ENCODE measurements at regions not wholly inside any gene's neighbourhood (a gene's known extent, or its start where the extent isn't known, plus 50 kb on each side); places are given as distances from the start of the nearest gene placed in this dataset.

DNA sequence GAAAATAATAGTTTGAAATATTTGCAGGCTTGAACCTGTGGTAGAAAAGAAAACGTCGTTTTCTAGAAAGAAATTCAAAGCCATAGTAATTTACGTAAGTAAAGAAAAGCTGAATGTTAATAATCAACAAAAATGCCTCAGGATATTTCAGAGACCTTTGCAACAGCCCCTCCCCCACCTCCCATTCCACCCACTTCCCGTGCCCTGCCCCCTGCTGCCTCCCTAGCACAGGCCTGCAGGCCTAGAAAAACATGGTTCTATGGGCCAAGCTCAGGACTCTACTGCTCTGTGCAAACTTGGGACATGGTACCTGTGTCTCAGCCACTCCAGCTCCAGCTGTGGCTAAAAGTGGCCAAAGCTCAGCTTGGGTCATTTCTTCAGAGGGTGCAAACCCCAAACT is 223.4 kb upstream of the RBMY1B start:
- no peak for DNase-seq (ENCODE audit: low read depth)

DNA sequence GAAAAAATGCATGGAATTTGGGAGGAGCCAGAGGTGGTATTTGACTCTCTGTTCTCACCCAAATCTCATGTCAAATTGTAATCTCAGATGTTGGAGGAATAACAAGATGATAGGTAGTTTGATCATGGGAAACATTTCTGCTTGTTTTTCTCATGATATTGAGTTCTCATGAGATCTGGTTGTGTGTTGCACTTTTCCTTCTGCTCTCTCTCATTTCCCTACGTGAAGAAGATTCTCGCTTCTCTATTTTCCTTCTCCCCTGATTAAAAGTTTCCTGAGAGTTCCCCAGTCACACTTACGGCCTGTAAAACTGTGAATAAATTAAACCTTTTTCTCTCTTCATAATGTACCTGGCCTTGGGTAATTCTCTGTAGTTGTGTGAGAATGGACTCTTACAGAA is 222.2 kb upstream of the RBMY1B start:
- no peak for DNase-seq (ENCODE audit: low read depth)

DNA sequence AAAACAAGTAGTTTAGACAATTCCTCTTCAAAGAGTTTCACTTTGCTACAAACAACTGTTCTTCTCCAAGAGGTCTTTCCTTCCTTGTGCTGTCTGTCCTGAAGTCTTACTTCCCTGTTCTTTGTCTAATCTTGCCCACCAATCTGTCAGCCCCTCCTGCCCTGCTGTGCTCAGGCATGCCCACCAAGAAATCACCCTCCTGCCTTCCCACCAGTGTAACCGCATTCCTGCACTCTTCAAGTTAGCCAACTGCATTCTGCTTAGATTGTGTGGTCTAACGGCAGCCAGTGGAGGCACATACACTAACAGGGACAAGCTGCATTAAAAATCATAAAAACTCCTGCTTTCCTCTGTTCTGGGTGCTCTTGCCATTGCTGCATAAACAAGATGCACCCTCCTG is 215.9 kb upstream of the RBMY1B start:
- DNase-seq (ENCODE audit: low read depth) = no peak

DNA sequence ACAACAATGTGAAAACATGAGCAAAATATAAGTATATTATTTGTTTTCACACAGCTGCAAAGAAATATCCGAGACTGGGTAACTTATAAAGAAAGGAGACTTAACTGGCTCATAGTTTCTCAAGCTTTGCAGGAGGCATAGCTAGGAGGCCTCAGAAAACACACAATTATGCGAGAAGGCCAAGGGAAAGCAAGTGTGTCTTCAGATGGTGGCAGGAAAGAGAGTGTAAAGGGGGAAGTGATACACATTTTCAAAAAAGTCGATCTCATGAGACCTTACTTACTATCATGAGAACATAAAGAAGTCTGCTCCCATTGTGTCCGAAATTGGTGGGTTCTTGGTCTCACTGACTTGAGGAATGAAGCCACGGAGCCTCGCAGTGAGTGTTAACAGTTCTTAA is 208.9 kb upstream of the RBMY1B start:
- no peak for DNase-seq (ENCODE audit: low read depth)

DNA sequence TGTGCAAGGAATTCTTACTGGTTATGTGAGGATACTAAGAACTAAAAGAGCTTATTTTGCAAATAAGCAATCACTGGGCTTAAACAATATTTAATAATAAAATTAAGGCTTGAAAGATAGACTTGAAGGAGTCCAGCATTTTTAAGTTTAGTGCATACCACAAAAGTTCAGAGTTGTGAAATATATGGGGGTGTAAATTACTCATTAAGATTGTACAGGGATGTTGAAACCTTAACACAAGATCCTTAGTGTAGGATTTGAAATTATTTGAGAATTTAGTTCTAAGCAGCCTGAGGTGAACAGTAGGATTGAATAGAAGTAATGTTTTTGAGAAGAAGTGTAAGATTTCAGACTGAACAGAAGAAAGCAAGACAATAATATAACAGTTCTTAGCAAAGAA is 195.8 kb upstream of the RBMY1B start:
- DNase-seq (ENCODE audit: low read depth) = no peak

Measured in stimulated activated CD4-positive, alpha-beta T cell treated with anti-CD3 and anti-CD28 coated beads, Interleukin-2, amount 100 ng/mL, for 4 hours (primary cell).